Activated CD4-positive, alpha-beta T cell treated with anti-CD3 and anti-CD28 coated beads, Interleukin-2, amount 50 U/mL, for 24 hours (primary cell): ENCODE measurements at regions not wholly inside any gene's neighbourhood (a gene's known extent, or its start where the extent isn't known, plus 50 kb on each side); places are given as distances from the start of the nearest gene placed in this dataset.

Experiments
- DNase-seq, 2 donors: peaks; one replicate each; pipeline ENCODE4 v3.0.0-alpha.2; 2020; ENCODE audit warnings: low read depth in 1 of 2, low spot score in 1 of 2

GRCh38 chr2:120863661-120864320, 128.1 kb downstream of the GLI2 start:
- DNase-seq = no peak

- DNase-seq = no peak
These were observed 129.3 kb downstream of the GLI2 start for GRCh38 chr2:120864981-120865380.

- DNase-seq = no peak
These were observed 130.0 kb downstream of the GLI2 start for GRCh38 chr2:120865656-120866055.

GRCh38 chr2:120866071-120866470, 130.4 kb downstream of the GLI2 start:
- no peak for DNase-seq

GRCh38 chr2:120866483-120867140, 130.9 kb downstream of the GLI2 start:
- DNase-seq = no peak

- no peak for DNase-seq
These were observed 131.9 kb downstream of the GLI2 start for GRCh38 chr2:120867290-120868241.

- DNase-seq = no peak
These were observed 132.7 kb downstream of the GLI2 start for GRCh38 chr2:120868366-120868765.

- DNase-seq = no peak
These were observed 133.5 kb downstream of the GLI2 start for GRCh38 chr2:120869036-120869729.

- no peak for DNase-seq
These were observed 134.2 kb downstream of the GLI2 start for GRCh38 chr2:120869730-120870466.

GRCh38 chr2:120870467-120870788, 134.8 kb downstream of the GLI2 start:
- no peak for DNase-seq

GRCh38 chr2:120871016-120871635, 135.5 kb downstream of the GLI2 start:
- DNase-seq = no peak

- no peak for DNase-seq
These were observed 136.4 kb downstream of the GLI2 start for GRCh38 chr2:120871881-120872620.

GRCh38 chr2:120873958-120874887, 138.6 kb downstream of the GLI2 start:
- DNase-seq = no peak

GRCh38 chr2:120874888-120875275, 139.2 kb downstream of the GLI2 start:
- DNase-seq = no peak

GRCh38 chr2:120875431-120875830, 139.8 kb downstream of the GLI2 start:
- DNase-seq = no peak

- no peak for DNase-seq
These were observed 141.0 kb downstream of the GLI2 start for GRCh38 chr2:120876526-120877280.

GRCh38 chr2:120877409-120877808, 141.7 kb downstream of the GLI2 start:
- no peak for DNase-seq

- no peak for DNase-seq
These were observed 143.3 kb downstream of the GLI2 start for GRCh38 chr2:120878970-120879369.
